ENCODE measurements at regions not wholly inside any gene's neighbourhood (a gene's known extent, or its start where the extent isn't known, plus 50 kb on each side); places are given as distances from the start of the nearest gene placed in this dataset.

DNA sequence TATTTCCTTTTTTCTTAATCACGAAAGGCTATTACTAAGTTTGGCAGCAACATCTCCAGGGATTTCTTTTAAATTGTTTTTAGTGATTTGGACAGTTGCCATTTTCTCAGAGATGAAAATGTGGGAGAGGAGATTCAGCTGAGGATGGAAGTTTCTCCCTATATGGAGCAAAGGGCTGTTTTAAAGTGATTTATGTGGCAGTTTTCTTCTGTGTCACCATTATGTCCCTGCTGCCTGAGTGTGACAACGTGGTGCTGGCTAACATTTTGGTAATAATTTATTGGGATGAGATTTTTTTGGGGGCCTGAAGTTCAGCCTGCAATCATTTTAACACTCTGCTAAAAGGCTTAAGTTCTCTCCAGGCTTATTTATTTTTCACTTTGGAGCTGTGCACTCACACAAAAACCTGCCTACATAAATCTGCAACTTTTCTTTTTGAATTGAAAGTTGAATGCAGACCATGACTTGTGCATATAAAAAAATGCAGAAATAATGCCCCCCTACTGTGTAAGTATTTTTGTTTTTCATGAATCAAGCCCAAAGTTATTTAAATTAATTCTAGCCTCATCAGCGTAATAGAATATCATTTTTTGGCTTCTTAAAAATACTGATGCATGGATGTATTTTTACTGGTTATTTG, 210.9 kb downstream of the ZIC1 start:
- TF ChIP-seq, protein P1, sequence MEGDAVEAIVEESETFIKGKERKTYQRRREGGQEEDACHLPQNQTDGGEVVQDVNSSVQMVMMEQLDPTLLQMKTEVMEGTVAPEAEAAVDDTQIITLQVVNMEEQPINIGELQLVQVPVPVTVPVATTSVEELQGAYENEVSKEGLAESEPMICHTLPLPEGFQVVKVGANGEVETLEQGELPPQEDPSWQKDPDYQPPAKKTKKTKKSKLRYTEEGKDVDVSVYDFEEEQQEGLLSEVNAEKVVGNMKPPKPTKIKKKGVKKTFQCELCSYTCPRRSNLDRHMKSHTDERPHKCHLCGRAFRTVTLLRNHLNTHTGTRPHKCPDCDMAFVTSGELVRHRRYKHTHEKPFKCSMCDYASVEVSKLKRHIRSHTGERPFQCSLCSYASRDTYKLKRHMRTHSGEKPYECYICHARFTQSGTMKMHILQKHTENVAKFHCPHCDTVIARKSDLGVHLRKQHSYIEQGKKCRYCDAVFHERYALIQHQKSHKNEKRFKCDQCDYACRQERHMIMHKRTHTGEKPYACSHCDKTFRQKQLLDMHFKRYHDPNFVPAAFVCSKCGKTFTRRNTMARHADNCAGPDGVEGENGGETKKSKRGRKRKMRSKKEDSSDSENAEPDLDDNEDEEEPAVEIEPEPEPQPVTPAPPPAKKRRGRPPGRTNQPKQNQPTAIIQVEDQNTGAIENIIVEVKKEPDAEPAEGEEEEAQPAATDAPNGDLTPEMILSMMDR (IDR thresholded peaks at IDR 0.05; ENCODE audit: insufficient read depth, low read depth, low read length): no peak
- no peak for TF ChIP-seq EZH2 (IDR thresholded peaks at IDR 0.05; ENCODE audit: insufficient read depth, low read length)
